Body of pancreas (tissue), 4 donors: ENCODE measurements at regions not wholly inside any gene's neighbourhood (a gene's known extent, or its start where the extent isn't known, plus 50 kb on each side); places are given as distances from the start of the nearest gene placed in this dataset.

Source experiments
- CTCF ChIP-seq, 7 experiments: fragments of 450-650 bp in 4 of 7; fragments of 200-600 bp in 3 of 7; sonication (generic) in 3 of 7; IDR thresholded peaks; one replicate each; pipeline ENCODE4 v1.5.1; 2016 to 2019; ENCODE audit warnings: antibody characterized with exemption in 7 of 7
- POLR2A ChIP-seq, 3 donors: fragments of 450-650 bp; IDR thresholded peaks; one replicate each; pipeline ENCODE4 v1.6.1; 2016; ENCODE audit warnings: antibody characterized with exemption in 3 of 3, mild to moderate bottlenecking in 2 of 3

DNA sequence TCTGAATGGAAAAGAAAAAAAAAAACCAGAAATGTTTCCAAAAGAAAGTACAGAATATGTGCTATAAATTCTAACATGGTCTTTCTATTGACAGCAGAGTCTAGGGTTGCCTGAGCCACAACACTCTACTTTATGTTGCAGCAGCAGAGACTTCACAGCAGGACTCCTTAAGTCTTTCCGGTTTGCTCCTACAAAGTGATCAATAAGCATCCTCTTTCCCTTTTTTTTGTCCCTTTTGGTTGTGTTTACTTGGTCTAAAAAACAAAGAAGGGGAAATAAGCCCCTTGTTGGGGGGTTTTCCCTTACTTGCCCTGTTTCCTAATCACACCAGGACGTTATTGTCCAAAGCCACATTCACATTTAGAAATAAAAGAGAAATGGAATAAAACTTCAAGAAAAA, 163.1 kb upstream of the MPPED2 start:
- no peak for TF ChIP-seq CTCF (IDR thresholded peaks at IDR 0.05)
- no peak for TF ChIP-seq POLR2A (IDR thresholded peaks at IDR 0.05)
